Stimulated activated CD4-positive, alpha-beta T cell treated with anti-CD3 and anti-CD28 coated beads, TNF-alpha, amount 100 ng/mL, for 1 hour (primary cell): ENCODE measurements at regions not wholly inside any gene's neighbourhood (a gene's known extent, or its start where the extent isn't known, plus 50 kb on each side); places are given as distances from the start of the nearest gene placed in this dataset.

Experiments
- DNase-seq, 3 donors: peaks; one replicate each; pipeline ENCODE4 v3.0.0-alpha.2; 2020; ENCODE audit warnings: low read depth in 3 of 3, low spot score in 1 of 3

DNA sequence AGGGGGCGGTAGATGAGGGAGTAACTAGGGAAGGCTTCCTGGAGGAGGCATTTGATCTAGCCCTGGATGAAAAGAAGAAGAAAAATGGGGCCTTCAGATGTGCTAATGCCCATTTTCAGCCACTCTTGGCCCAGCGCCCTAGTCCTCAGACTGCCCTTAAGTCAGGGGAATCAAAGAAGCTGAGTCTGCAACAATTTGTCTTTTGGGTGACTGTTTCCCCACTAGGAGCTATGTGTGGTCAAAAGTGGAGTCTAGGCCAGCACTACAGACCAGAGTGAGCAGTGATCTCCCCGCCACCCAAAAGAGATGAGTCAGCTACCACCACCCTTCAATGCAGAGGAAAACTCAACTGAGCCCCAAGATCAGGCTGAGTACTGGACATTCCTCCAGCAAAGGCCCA, 542.1 kb downstream of the BNC2 start:
- DNase-seq, result no peak

DNA sequence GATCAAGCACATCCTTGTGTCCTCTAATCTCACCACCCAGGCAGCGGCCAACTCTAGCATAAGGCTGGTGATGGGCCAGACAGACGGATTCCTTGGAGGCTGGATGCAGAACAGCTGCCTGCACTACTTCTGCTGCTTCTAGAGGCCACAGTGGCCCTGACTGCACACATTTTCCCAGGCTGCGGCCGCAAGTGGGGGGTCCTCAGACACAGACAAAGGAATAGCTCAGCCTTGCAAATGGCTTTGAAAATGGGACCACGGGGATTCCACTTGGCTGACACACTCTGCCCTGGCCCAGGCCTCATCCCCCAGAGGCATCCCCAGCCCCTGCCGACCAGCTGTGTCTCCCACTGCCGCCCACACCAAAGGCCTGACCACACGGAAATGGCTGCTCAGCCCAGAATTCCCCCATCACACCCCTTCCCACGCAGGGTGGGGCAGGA, 540.8 kb downstream of the BNC2 start:
- no peak for DNase-seq

DNA sequence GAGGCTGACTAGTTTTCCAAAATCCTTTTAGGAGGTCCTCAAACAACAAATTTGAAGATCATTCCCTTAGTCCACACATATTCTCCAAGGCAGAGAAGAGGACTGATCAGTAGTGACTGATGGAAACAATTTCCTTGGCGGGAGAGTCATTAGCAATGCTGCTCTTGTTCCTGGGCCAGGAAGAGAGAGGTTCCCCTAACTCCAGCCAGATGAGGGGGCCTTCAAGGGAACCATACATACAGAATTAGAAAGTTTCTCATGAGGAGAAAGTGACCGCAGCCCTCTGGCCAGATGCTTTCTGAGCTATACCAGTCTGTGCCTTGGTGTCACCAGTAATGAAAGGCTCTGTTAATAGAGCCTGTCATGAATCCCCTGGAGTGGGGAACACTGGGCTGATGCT, 539.4 kb downstream of the BNC2 start:
- DNase-seq, result no peak

DNA sequence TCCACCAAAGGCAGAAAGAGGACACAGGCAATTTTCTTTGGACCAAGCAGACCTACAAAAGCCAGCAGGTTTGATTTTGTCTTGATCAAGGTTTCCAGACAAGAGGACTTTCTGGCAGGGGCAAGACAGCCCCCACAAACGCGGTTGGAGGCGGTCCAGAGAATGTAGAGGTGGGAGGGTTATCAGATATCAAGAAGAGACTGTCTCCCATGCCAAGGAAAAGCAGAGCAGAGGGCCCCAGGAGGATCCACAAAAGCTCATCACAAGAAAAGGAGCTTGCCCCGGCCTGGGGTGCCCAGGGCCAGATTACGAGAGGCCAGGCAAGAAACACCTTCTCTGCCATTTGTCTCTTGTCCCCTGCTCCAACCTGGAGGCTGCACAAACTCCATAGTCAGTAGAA, 538.9 kb downstream of the BNC2 start:
- DNase-seq, result no peak

DNA sequence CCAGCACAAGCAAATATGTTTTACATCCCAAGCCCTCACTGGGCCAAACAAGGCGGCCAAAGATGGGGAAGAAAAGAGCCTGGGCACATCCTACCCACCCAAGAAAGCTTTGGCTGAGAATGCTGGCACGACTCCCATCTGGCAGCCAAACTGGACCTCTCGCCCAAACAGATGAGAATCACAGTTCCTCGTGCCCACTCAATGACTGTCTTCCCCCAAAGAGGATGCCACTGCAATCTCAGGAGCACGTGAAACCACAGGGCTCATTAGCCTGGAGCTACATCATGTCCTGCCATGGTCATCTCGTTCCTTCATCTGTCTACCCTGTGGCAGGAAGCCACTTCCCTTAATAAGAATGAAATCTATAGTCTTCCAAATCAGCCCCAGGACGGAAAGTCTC, 536.8 kb downstream of the BNC2 start:
- DNase-seq, result no peak

DNA sequence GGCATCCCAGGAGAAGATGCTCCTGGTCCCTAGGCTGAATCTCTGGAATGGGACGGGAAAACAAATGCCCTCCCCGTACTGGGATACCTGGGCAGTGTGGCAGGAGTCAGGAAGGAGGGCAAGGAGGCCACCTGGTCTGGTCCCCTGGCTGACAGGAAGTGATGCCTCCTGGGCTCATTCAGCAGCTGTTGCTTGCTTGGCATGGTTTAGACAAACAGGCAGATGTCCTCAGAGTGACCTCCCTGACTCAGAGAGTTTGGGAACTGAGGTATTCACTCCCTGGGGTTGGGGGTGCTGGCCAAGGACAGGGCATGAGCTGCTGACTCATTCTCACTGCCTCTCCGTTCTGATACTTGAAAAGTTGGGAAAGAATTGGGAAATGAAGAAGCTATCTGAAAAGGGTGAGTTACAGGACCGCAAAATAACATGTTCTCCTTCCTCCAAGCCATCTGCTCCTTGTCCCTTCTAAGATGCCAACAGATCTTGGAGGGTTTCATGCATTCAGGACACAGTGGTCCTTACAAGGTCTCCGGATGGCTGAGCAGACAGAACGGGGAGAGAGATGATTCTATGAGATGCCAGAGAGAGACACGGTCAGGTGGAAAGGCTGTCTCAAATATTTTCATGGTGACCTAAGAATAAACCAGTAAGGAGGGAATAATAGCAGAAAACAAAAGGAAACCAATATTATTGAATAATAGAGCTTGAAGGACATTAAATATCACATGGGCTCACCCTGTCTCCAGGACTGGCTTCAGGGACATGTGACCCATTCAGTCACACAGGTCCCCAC, 534.5 kb downstream of the BNC2 start:
- DNase-seq, result no peak

DNA sequence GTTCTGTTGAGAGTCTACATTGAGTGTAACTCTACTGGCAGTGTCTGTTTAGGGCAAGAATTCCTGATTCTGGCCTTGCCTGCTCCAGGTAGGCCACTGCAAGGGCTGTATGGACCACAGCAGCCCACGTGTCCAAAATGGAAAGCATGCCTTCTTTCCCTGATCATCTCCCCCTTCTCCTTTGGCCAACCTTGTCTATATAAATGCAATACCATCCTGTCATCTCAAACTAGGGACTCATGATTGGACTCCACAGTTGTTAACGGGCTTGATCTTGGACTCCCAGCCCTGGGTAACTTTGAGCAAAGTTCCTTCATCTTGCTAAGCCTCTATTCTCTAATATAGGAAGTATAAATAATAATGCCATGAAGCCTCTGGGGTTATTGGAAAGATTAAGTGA, 533.6 kb downstream of the BNC2 start:
- no peak for DNase-seq

DNA sequence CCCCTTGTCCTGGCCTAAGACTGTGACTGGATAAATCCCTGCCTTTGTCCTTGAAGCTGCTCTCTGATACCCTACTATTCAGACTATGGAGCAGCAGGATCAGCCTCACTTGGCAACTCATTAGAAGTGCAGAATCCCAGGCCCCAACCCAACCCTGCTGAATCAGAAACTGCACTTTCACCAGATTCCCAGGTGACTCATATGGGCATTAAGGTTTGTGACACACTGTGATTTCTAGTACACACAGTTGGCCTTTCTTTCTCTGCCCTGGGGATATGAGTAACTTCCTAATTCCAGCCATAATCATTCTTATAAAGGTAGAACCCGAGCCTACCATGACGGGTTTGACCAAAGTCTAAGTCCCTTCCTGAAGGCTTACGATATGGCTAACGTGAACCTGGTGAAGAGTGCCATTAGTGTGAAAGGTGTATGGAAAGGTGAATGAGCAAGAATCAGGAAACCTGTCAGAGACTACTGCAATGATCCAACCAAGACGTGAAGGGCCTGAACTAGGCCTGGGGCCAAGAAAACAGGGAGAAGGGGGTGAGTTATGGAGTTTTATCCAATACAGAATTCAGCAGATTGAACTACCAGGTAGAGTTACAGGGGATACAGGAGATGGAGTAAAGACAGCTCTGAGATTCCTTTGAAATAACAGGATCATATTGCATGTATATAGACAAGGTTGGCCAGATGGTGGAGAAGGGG, 533.0 kb downstream of the BNC2 start:
- DNase-seq, result no peak

DNA sequence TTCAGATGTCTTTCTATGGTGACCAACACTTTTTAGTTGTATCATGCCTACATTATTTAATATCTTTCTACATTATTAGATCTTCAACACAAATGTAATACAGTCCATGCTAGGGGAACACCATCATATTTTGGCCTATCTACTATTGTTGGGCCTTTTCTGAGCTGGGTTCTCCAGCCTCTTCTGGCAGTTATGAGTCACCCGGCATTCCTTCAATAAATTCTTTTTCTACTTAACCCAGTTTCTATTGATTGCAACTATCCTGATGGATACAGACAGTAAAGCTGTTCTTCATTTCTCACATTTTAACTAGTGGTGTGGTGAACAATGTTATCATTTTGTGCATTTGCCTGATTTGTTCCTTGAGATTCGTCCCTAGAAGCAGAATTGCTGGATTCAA, 529.3 kb downstream of the BNC2 start:
- no peak for DNase-seq

DNA sequence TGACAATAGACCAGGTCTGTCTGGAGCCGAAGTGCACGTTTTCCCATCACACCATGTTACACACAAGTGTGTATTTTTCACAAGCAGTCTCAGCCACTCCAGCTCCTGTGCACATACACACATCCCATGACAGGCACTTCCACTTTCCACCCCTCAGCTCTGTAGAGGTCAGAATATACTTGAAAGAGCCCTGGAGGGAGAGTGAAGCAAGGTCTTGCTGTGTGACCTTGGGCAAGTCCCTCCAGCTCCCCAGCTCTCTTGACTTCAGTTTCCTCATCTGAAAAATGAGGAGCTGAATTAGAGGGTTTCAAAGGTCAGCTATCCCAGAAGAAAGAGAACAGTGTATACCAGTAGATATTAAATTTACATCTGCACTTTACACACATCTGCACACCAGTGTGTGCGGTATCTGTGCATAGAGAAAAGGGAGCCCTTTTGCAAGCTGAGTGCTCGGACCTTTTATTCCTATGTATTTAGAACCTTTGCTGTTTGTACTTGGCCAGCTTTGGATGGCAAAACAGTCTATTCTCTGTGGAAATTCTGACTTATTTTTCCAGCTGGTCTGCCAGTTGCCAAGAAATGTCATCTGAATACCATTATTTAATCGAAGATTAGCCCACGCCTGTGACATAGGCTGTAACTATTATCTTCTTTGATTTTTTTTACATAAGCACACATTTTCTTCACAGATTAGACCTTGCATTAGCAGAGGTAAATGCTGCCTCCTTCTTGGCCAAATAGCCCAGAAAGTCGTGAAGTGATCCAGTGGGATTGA, 528.0 kb downstream of the BNC2 start:
- DNase-seq, result no peak

DNA sequence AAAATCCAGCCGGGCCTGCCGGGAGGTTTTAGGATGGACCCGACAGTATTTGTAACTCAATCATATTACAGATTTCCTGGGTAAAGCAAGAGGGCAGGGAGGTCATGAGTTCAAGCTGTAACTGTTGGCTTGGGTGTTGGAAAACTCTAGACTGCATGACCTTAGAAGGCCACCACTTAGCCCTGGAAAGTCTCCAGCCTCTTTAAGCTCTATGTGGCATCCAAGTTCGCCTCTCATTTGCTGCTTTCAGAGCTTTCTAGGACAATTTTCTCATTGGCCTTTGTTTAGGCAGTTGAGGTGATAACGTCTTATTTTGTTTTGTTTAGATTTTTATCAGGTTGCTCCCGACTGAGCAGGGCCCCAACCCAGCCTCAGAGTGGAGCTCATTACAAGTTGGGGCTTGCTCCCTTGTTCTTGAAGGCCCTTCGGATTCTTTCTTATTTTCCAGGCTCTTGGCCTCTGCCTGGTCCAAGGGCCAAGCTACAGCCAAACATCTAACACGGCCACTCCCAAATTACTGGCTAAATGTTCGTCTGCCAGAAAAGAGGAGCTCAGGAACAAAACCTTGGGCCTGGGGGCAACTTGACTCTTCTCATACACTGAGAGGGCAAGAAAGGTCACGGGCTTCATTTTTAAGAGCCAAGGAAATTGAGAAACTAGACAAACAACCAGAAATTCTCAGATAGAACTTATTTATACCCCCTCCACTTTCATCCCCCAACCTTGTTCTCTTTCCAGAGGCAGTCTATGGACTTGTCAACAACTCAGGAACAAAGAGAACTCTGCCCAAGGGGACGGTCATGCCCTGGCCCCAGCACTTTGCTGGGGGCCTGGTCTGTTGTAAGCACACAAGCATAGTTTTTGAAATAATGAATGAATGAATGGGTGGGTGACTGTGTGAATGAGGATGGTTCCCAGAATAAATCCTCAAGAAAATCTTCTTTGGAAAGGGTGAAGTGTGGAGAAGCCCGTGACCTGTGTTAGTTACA, 526.9 kb downstream of the BNC2 start:
- DNase-seq, result no peak

DNA sequence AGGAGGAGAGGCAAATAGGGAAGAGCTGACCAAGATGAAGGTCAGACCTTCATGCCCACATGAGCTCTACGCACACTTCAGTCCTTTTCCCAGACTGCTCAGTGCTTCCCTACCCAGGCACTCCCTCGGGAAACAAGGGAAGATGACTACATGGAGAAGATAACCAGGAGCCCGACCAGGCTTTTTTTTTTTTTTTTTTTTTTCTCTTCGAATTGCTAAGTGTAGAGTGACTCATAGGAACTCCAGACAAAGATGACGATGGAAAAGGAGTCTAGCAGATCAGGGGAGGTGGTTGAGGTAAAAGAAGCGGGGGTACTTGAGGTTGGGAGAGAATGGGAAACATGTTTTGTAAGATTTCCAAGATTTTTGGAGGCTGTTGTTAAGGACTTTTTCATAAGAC, 526.1 kb downstream of the BNC2 start:
- no peak for DNase-seq

DNA sequence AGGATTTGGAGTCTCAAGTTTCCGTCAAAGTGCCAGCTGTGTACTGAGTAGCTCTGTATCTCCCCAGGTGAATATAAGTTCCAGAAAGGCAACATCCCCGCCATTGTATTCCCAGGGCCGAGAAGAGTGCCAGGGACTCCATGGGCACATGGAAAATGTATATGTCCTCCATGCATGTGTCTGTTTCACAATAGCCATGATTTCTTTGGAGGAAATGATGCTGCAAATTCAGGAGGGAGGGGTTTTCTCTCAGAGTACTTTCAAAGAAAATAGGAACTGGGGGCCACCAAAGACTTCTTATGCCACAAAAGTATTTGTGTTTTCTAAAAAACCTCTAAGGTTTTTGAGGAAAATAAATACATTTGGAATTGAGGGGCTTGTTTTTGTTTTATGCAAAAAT, 524.6 kb downstream of the BNC2 start:
- DNase-seq, result no peak

DNA sequence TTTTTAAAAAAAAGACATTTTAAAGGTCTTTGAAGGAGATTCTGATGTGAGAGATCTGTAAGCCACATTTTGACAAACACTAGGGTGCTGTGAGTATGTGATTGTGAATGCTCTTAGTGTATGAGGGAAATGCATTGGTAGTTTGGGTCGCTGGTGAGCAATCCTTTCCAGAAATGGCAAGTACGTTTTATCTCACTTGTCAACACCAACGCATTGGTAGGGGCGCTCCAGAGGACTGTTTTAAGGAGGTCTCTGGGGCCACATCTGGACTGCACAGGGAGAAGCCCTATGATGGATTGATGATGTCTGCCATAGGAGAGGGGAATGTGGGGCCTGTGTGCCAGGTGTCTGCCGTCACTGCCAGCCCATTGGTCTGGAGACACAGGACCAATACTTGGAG, 522.6 kb downstream of the BNC2 start:
- DNase-seq, result no peak

DNA sequence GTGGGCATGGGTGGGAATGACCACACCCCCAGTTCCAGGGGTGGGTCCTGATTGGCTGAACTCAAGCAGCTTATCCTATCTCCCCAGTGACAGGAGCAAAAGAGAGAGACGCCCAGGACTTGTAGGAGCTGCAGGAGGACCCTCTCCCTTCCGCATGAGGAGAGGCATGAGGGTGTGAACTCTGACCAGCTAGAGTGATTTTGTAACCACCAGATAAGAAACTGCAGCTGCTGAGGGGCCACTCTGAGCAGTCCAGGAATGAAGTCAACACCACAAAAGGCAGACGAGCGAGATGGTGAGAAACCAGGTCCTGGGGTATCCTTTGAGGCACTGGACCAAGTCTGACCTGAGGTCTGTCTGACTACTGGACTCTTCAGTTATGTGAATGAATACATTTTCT, 521.9 kb downstream of the BNC2 start:
- DNase-seq, result no peak

DNA sequence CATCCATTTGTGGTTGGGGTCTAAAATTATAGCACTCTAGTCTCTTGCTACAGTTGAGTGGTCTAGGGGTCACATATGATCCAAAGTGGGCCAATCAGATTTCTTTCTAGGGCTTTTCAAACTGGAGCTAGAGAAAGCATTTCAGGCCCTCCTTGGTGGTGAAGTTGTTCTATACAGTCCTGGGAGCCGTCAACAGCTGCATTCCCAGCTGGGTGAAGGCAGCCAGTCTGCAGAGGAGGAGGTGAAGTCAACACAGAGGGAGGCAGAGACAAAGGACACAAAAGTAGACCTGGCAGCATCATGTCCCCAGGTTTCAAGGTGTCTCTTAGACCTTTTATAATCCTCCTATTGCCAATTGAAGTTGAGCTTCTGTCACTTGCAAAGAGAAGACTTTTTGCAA, 518.2 kb downstream of the BNC2 start:
- no peak for DNase-seq

DNA sequence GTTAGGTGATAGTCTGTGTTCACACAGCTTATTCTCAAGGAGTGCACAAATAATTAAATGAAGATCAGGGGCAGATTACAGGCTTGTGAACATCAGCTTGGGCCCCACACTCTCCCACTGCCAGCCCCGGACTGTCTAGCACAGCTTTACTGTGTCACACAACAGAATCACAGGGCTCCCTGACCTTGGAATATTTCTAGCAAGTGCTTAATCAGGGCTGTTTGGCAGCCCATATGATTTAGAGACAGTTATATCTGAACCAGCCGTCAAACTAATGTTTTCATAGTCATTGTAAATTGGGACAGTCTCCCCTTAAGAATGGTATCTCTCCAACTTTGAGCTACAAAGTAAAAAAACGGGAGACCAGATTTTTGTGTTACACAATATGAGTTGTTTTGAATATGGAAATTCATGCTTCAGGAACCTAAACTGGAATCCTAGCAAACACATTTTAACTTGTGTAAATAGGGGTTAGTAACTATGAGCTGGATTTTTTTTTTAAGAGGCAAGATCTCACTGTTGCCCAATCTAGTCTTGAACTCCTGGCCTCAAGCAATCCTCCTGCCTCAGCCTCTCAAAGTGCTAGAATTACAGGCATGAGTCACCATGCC, 517.6 kb downstream of the BNC2 start:
- DNase-seq, result no peak

DNA sequence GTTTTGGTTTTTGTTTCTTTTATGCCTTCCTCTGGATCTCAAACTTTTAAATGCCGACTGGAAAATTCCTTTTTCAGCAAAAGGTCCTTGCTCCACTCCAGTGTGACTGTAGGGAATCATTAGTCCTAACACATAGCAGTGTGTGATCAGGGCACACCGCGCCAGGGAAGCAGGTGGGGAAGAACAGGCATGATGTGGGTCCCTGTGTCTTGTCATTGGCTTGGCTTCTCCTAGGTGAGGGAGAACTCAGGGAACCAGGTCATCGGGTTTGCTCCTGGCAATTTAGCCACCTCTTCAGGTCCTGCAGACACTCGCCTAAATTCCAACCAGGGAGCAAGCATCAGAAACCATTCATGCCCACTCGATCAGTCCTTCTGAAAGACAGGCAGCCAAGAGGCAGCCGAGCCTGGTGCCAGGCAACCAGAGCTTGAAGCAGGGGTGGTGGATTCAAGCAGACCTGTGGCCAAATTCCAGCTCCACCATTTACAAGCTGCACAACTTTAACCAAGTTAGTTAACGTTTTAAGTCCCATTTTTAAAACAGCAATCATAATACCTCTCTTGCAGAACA, 514.2 kb downstream of the BNC2 start:
- DNase-seq, result no peak

DNA sequence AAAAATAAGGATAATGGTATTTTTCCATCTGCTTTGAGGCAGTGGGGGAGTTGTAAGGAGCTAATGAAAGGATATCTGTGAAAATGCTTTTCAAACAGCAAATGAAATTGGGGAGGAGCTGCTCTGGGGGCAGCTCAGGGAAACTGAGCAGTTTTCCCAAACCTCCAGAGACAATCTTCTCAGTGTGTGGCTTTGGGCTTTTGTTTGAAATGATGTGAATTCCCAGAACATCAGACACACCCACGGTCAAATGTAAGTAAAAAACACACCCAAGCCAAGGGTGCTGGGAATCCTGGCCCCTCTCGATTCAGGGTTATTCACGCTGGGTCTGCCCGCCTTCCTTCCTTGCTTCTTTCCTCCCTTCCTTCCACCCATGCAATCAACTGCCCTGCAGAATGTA, 512.6 kb downstream of the BNC2 start:
- DNase-seq, result no peak

DNA sequence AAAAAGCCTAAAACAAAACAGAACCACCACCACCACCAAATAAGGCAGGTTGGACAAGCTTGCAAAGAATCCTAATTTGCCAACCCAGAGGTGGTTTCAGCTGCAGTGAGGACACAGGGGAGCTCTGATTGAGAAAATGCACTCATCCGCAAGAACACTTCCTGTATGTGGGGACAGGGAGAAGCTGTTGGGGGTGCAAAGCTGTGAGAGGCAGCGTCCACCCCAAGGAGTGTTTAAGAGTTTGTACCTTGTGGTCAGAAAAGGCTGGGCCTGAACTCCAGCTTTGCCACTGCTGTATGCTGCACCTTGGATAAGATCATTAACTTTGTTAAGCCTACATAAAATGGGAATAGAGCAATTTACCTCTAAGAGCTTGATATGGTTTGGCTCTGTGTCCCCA, 511.7 kb downstream of the BNC2 start:
- DNase-seq, result no peak
